Neural progenitor cell (in vitro differentiated cells): ENCODE measurements at regions not wholly inside any gene's neighbourhood (a gene's known extent, or its start where the extent isn't known, plus 50 kb on each side); places are given as distances from the start of the nearest gene placed in this dataset.

Experiments
- EZH2 ChIP-seq: fragments of 200-600 bp; sonication (generic); IDR thresholded peaks from 2 replicates; pipeline ENCODE4 v1.6.1; 2017; ENCODE audit warnings: antibody characterized with exemption, mild to moderate bottlenecking, moderate library complexity
- TF ChIP-seq, protein P1 (sequence below): fragments of 200-600 bp; sonication (generic); IDR thresholded peaks from 2 replicates; pipeline ENCODE4 v1.5.1; 2017; ENCODE audit warnings: antibody characterized with exemption, mild to moderate bottlenecking

DNA sequence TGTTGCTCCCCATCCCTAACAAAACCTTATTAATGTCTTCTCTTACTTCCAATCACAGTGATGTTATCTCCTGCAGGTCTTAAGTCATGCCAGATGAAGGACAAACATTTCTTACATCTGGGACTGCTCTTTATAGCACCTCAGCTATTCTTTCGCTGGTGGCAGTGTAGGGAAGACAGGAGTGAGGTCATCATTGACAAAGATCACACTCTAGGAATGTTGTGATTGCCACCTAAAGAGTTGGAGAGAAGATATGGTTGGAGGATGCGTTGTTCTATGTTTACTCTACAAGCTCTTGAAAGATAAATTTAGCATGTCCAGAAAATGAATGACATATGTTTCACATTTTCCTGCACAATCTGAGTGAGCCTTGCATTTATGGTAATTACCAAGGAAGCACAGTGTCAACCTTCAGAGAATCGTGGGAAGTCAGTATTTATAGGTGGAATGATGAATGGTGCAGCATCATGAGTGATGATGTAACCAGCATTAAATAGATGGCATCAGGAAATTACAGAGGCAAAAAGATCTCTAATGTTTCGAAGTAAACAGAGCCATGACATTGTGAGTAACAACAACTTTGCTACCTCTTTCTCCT is 188.1 kb upstream of the STEAP1 start:
- TF ChIP-seq, protein P1, sequence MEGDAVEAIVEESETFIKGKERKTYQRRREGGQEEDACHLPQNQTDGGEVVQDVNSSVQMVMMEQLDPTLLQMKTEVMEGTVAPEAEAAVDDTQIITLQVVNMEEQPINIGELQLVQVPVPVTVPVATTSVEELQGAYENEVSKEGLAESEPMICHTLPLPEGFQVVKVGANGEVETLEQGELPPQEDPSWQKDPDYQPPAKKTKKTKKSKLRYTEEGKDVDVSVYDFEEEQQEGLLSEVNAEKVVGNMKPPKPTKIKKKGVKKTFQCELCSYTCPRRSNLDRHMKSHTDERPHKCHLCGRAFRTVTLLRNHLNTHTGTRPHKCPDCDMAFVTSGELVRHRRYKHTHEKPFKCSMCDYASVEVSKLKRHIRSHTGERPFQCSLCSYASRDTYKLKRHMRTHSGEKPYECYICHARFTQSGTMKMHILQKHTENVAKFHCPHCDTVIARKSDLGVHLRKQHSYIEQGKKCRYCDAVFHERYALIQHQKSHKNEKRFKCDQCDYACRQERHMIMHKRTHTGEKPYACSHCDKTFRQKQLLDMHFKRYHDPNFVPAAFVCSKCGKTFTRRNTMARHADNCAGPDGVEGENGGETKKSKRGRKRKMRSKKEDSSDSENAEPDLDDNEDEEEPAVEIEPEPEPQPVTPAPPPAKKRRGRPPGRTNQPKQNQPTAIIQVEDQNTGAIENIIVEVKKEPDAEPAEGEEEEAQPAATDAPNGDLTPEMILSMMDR, result no peak
- no peak for TF ChIP-seq EZH2
